ENCODE measurements at regions not wholly inside any gene's neighbourhood (a gene's known extent, or its start where the extent isn't known, plus 50 kb on each side); places are given as distances from the start of the nearest gene placed in this dataset.

GRCh38 chr15:85276921-85277320, 103.5 kb upstream of the AKAP13 start:
- no peak for TF ChIP-seq CTCF (IDR thresholded peaks at IDR 0.05)
- no peak for TF ChIP-seq ZFX (IDR thresholded peaks at IDR 0.05; ENCODE audit: borderline replicate concordance)
